RCC 7860 (cell line): ENCODE measurements at regions not wholly inside any gene's neighbourhood (a gene's known extent, or its start where the extent isn't known, plus 50 kb on each side); places are given as distances from the start of the nearest gene placed in this dataset.
"Not testable (repeated sequence)": the region's sequence is repeated elsewhere in the genome, so short reads cannot be mapped to it uniquely, and the experiment has no call there.

ENCODE experiments used
- DNase-seq: peaks from one replicate; pipeline ENCODE4 v3.0.0-alpha.2; 2015; ENCODE audit warnings: low spot score
- FAIRE-seq: peaks from 2 replicates; lab custom pipeline; 2012; peaks lifted over from hg19 to GRCh38; lab: Jason Lieb, UNC

- FAIRE-seq: no peak
- no peak for DNase-seq
Observed at GRCh38 chr3:109784852-109785631, 447.7 kb upstream of the DPPA4 start.

GRCh38 chr3:109803274-109803673, 465.9 kb upstream of the DPPA4 start:
- FAIRE-seq: no peak

GRCh38 chr3:109804697-109805096, 467.4 kb upstream of the DPPA4 start:
- FAIRE-seq (no peak), DNase-seq (no peak)

More at GRCh38 chr3:109803274-109803673, 465.9 kb upstream of the DPPA4 start:
- no peak for DNase-seq

- FAIRE-seq (peak; percentile 41), DNase-seq (peak; percentile 51)
Observed at GRCh38 chr3:109806929-109807328, 469.6 kb upstream of the DPPA4 start.

- FAIRE-seq: no peak
- no peak for DNase-seq
Observed at GRCh38 chr3:109809513-109809912, 472.2 kb upstream of the DPPA4 start.

GRCh38 chr3:109818081-109818480, 480.7 kb upstream of the DPPA4 start:
- DNase-seq (no peak), FAIRE-seq (no peak)

- FAIRE-seq: no peak
- DNase-seq: no peak
Observed at GRCh38 chr3:109819734-109820133, 482.4 kb upstream of the DPPA4 start.

- DNase-seq (no peak), FAIRE-seq (no peak)
Observed at GRCh38 chr3:109825971-109826810, 488.8 kb upstream of the DPPA4 start.

GRCh38 chr3:109831403-109831802, 494.1 kb upstream of the DPPA4 start:
- no peak for FAIRE-seq

GRCh38 chr3:109835958-109836357, 498.6 kb upstream of the DPPA4 start:
- FAIRE-seq: no peak
- DNase-seq: no peak

More at GRCh38 chr3:109831403-109831802, 494.1 kb upstream of the DPPA4 start:
- DNase-seq: no peak

GRCh38 chr3:109851854-109852253, 514.5 kb upstream of the DPPA4 start:
- no peak for FAIRE-seq

GRCh38 chr3:109852283-109852682, 514.9 kb upstream of the DPPA4 start:
- FAIRE-seq (no peak), DNase-seq (no peak)

More at GRCh38 chr3:109851854-109852253, 514.5 kb upstream of the DPPA4 start:
- DNase-seq: no peak

- DNase-seq: no peak
- FAIRE-seq: no peak
Observed at GRCh38 chr3:109853077-109853731, 515.9 kb upstream of the DPPA4 start.

GRCh38 chr3:109863701-109864100, 526.4 kb upstream of the DPPA4 start:
- DNase-seq: no peak
- no peak for FAIRE-seq

- no peak for FAIRE-seq
- DNase-seq: no peak
Observed at GRCh38 chr3:109864452-109864851, 527.1 kb upstream of the DPPA4 start.

- FAIRE-seq (no peak), DNase-seq (no peak)
Observed at GRCh38 chr3:109869586-109869985, 532.2 kb upstream of the DPPA4 start.

GRCh38 chr3:109874896-109875708, 537.8 kb upstream of the DPPA4 start:
- FAIRE-seq (no peak), DNase-seq (no peak)

- not testable (repeated sequence) for FAIRE-seq, DNase-seq
Observed at GRCh38 chr3:109877616-109878015, 540.3 kb upstream of the DPPA4 start.

GRCh38 chr3:109882144-109882543, 544.8 kb upstream of the DPPA4 start:
- no peak for DNase-seq
- FAIRE-seq: no peak

- DNase-seq (no peak), FAIRE-seq (no peak)
Observed at GRCh38 chr3:109887293-109887692, 549.9 kb upstream of the DPPA4 start.
